CMK (cell line): ENCODE measurements at regions not wholly inside any gene's neighbourhood (a gene's known extent, or its start where the extent isn't known, plus 50 kb on each side); places are given as distances from the start of the nearest gene placed in this dataset.
"Not testable (repeated sequence)": the region's sequence is repeated elsewhere in the genome, so short reads cannot be mapped to it uniquely, and the experiment has no call there.

Source experiments
- DNase-seq: peaks from one replicate; pipeline ENCODE4 v3.0.0-alpha.2; 2010; ENCODE audit warnings: low read depth

GRCh38 chr5:110248921-110249320, 477.6 kb downstream of the TMEM232 start:
- DNase-seq, result no peak

- no peak for DNase-seq
Measured at GRCh38 chr5:110250355-110250754, 476.1 kb downstream of the TMEM232 start.

GRCh38 chr5:110250755-110251154, 475.7 kb downstream of the TMEM232 start:
- no peak for DNase-seq

- DNase-seq, result no peak
Measured at GRCh38 chr5:110251366-110251765, 475.1 kb downstream of the TMEM232 start.

- no peak for DNase-seq
Measured at GRCh38 chr5:110255194-110255593, 471.3 kb downstream of the TMEM232 start.

- DNase-seq, result no peak
Measured at GRCh38 chr5:110256298-110256697, 470.2 kb downstream of the TMEM232 start.

- DNase-seq, result no peak
Measured at GRCh38 chr5:110257971-110258370, 468.5 kb downstream of the TMEM232 start.

- no peak for DNase-seq
Measured at GRCh38 chr5:110258460-110259216, 467.8 kb downstream of the TMEM232 start.

GRCh38 chr5:110262749-110263148, 463.7 kb downstream of the TMEM232 start:
- DNase-seq, result no peak

- no peak for DNase-seq
Measured at GRCh38 chr5:110264661-110265060, 461.8 kb downstream of the TMEM232 start.

GRCh38 chr5:110265162-110265561, 461.3 kb downstream of the TMEM232 start:
- no peak for DNase-seq

GRCh38 chr5:110267714-110268113, 458.8 kb downstream of the TMEM232 start:
- no peak for DNase-seq

GRCh38 chr5:110268283-110268682, 458.2 kb downstream of the TMEM232 start:
- DNase-seq, result no peak

- DNase-seq, result no peak
Measured at GRCh38 chr5:110268985-110269384, 457.5 kb downstream of the TMEM232 start.

- no peak for DNase-seq
Measured at GRCh38 chr5:110269478-110270142, 456.9 kb downstream of the TMEM232 start.

GRCh38 chr5:110275878-110276277, 450.6 kb downstream of the TMEM232 start:
- no peak for DNase-seq

GRCh38 chr5:110278449-110278848, 448.0 kb downstream of the TMEM232 start:
- not testable (repeated sequence) for DNase-seq

- not testable (repeated sequence) for DNase-seq
Measured at GRCh38 chr5:110284121-110284520, 442.4 kb downstream of the TMEM232 start.

- no peak for DNase-seq
Measured at GRCh38 chr5:110288766-110289511, 437.5 kb downstream of the TMEM232 start.

GRCh38 chr5:110289512-110289810, 437.0 kb downstream of the TMEM232 start:
- DNase-seq, result no peak

- no peak for DNase-seq
Measured at GRCh38 chr5:110290542-110290941, 435.9 kb downstream of the TMEM232 start.

GRCh38 chr5:110294281-110294680, 432.2 kb downstream of the TMEM232 start:
- no peak for DNase-seq

GRCh38 chr5:110297152-110297670, 429.3 kb downstream of the TMEM232 start:
- DNase-seq, result no peak
